LNCAP (cell line): ENCODE measurements at regions not wholly inside any gene's neighbourhood (a gene's known extent, or its start where the extent isn't known, plus 50 kb on each side); places are given as distances from the start of the nearest gene placed in this dataset.

Experiments
- TF ChIP-seq, protein P1 (sequence below): fragments of 450-650 bp; IDR thresholded peaks from 2 replicates; pipeline ENCODE4 v1.5.1; 2017; ENCODE audit warnings: mild to moderate bottlenecking

DNA sequence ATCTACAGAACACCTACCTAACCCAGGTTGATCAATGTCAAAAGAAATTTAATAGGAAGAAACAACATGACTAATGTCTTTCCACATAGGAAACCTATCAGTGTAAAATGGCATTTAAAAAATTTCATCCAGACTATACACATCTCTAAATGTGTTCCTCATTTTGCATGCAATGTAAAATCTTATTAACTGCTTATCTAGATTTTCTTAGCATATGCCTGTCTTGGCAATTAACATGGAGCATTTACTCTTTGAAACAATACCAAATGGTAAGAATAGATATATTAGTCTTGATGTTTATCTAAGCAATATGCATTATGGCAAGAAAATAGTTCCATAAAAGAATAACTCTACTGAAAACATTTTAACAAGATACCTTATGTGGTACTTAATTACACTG lies 199.8 kb downstream of the TRAM1L1 start:
- TF ChIP-seq, protein P1, sequence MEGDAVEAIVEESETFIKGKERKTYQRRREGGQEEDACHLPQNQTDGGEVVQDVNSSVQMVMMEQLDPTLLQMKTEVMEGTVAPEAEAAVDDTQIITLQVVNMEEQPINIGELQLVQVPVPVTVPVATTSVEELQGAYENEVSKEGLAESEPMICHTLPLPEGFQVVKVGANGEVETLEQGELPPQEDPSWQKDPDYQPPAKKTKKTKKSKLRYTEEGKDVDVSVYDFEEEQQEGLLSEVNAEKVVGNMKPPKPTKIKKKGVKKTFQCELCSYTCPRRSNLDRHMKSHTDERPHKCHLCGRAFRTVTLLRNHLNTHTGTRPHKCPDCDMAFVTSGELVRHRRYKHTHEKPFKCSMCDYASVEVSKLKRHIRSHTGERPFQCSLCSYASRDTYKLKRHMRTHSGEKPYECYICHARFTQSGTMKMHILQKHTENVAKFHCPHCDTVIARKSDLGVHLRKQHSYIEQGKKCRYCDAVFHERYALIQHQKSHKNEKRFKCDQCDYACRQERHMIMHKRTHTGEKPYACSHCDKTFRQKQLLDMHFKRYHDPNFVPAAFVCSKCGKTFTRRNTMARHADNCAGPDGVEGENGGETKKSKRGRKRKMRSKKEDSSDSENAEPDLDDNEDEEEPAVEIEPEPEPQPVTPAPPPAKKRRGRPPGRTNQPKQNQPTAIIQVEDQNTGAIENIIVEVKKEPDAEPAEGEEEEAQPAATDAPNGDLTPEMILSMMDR, result no peak

DNA sequence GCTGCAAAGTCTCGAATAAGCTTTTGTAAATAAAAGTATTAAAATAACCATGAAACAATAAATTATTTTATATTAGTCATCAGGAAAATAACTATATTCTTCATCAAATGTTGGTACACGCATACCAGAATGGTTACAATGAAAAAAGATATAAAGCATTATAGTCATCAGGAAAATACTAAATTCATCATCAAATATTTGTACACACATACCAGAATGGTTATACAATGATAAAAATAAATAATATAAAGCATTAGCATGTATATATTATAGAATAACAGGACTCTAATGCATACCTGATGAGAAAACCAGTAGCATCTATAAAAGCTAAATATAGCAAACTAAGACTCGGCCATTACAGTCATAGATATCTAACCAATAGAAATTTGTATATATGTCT lies 202.9 kb downstream of the TRAM1L1 start:
- TF ChIP-seq, protein P1, result no peak

DNA sequence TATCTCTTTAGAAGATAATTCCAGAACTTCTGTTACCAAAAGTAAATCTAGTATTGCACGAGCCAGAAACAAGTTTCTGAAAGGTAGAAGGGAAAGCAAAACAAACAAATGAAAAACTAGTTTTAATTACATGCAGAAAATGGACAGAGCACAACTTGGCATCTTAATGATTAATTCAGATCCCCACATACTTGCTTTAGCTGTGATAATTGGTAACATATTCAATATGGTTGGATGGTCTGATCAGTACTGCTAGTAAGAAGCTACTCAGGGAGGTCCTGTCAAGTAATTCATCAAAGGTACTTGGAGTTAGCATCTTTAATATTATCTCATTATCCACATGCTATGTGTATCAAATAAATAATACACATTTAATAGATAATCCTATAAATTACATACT lies 204.3 kb downstream of the TRAM1L1 start:
- TF ChIP-seq, protein P1, result no peak

DNA sequence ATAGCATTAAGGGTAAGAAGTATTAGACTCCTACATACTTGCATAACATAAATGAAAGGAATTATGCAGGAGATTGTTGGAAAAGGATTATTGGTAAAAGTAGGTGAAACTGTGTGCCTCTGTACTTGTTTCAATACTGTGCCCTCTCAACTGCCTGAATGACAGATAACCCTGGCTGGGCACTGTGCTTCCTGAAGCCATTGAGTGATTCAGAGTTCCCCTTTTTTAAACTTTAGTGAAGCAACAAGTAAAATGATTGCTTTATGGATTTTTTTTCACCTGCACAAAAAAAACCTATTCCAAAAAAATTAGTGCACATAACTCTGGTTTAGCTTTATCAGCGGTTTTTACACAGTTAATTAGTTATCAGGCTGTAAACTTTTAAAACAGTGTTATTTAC lies 204.8 kb downstream of the TRAM1L1 start:
- TF ChIP-seq, protein P1, result no peak

DNA sequence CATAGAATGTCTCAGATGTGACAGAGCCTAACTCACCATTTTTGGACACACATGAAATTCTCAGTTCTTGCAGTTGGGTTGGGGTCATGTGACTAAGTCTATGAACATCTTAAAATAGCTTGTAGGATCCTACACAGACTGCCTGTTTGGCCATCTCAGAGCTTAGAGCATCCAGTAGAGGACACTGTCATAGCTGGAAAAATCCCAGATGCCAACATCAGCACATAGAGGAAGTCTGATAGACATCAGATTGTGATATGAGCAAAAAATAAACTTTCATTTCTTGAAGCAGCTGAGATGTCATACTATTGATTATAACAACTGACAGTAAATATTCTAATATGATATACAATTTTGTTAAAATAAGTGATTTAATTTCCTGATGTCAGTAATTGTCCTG lies 207.1 kb downstream of the TRAM1L1 start:
- TF ChIP-seq, protein P1, result no peak

DNA sequence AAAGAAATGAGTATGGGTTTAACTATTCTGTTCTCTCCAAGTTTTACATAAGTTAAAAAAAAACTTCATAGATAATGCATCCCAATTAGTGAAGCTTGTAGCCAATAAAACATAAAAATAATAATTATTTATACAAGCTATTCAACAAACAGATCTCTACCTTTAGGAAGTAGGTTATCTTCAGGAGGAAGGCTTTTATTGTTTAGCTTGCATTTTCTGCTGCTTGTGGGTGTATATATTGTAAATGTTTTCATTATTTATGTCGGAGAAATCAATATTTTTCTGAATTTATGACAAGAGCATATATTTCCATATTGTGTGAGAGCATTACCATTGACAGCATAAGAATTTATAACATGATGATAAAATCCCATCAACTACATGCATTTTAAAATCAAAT lies 208.3 kb downstream of the TRAM1L1 start:
- TF ChIP-seq, protein P1, result no peak

DNA sequence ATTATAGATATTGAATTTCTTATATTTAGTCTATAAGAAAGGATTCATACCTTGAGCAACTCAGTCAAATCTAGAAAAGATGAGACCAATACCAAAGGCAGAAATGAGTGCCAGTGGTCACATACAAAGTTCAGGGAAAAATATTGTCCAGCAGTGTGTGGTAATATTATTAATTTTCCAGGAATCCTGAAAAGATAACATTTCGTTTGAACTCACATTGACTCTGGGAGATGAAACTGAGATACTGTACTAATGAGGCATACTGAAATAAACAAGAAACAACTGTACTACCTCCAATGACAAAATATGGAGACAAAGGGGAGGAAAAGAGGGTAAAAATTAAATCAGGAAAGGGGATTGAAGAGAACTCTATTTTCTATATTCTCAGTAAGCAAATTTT lies 212.4 kb downstream of the TRAM1L1 start:
- TF ChIP-seq, protein P1, result no peak

DNA sequence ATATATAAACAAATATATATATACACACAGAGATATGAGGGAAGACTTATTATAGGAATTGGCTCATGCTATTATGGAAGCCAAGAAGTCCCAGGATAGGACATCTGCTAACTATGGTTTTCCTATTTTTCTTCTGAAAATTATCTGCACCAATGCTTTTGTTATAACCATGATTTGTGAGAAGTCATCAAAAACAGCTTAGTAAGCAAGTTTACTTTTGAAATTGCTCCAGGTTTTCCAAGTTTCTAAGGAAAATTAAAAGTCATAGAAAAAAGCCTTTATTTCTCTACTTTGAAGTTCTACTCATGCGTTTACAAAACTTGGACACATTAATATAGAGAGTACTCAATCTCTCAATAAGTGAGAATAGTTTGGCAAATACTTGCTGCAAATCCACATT lies 213.1 kb downstream of the TRAM1L1 start:
- TF ChIP-seq, protein P1, result no peak
